ENCODE measurements at regions not wholly inside any gene's neighbourhood (a gene's known extent, or its start where the extent isn't known, plus 50 kb on each side); places are given as distances from the start of the nearest gene placed in this dataset.

- TF ChIP-seq CTCF (IDR thresholded peaks at IDR 0.05), result no peak
- TF ChIP-seq POLR2AphosphoS5 (IDR thresholded peaks at IDR 0.05), result no peak
- no peak for TF ChIP-seq POLR2A (IDR thresholded peaks at IDR 0.05)
- no peak for TF ChIP-seq EP300 (IDR thresholded peaks at IDR 0.05)
Observed at GRCh38 chr3:13696699-13697098, 147.8 kb downstream of the FBLN2 start.
